GM19328 (cell line): ENCODE measurements at regions not wholly inside any gene's neighbourhood (a gene's known extent, or its start where the extent isn't known, plus 50 kb on each side); places are given as distances from the start of the nearest gene placed in this dataset.

Source experiments
- ATAC-seq: cut with Tn5 transposase; IDR thresholded peaks from one replicate; pipeline ENCODE4 v1.9.1; 2021; ENCODE audit warnings: mild to moderate bottlenecking, moderate library complexity; ENCODE audit not compliant: unreplicated experiment

DNA sequence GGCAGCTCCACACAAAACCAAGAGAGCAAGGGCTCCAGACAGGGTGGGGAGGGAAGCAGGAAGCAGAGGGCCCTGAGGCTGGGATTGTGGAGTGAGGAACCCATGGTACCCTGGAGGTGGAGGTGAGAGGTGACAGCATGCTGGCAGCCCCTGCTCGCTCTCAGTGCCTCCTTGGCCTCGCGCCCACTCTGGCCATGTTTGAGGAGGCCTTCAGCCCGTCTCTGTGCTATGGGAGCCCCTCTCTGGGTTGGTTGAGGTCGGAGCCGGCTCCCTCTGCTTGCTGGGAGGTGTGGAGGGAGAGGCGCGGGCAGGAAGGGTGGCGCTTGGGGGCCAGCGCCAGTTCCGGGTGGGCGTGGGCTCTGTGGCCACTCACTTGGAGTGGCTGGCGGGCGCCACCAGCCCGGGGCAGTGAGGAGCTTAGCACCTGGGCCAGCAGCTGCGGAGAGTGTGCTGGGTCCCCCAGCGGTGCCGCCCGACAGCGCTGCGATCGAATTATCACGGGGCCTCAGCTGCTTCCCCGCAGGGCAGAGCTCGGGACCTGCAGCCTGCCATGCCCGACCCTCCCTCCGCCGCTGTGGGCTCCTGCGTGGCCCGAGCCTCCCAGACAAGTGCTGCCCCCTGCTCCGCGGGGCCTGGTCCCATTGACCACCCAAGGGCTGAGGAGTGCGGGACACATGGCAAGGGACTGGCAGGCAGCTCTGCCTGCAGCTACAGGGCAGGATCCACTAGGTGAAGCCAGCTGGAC, 196.0 kb downstream of the DACT1 start:
- ATAC-seq = no peak

DNA sequence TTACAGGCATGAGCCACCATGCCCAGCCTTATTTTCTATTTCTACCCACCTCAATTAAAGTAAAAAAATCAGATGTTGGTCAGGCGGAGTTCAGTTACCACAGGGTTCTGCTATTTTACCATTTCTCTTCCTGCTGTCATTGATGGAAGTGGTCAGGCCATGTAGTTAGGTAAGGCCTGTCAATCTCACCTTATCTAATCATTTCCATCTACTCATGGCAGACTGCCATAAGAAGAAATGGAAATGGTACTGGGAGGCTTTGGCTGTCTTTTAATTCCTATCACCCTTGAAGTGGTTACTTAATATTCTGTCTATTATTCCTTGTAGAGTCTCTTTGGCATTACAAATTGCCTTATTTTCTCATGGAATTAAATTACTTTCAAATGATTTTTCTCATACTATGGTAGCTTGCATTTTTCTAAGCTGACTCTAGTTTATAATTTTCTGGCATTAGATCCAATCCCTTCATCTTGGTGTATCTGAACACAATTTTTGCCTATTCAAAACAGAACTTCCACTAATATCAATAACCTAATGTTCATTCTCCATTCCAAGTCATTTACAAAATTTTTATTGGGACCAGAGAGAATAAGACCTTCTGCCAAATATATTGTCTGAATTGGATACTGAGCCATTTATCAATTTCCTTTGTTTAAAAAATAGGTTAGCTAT, 198.7 kb downstream of the DACT1 start:
- no peak for ATAC-seq

DNA sequence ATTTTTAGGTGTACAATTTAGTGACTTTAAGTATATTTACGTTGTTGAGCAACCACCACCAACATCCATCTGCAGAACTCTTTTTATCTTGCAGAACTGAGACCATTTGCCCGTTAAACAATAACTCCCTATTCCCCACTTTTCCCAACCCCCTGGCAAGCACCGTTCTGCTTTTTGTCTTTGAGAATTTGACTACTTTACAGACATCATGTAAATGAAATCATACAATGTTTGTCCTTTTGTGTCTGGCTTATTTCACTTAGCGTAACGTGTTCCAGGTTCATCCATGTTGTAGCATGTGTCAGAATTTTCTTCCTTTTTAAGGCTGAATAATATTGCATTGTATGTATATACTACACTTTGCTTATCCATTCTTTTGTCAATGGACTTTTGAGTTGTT, 201.5 kb downstream of the DACT1 start:
- no peak for ATAC-seq

DNA sequence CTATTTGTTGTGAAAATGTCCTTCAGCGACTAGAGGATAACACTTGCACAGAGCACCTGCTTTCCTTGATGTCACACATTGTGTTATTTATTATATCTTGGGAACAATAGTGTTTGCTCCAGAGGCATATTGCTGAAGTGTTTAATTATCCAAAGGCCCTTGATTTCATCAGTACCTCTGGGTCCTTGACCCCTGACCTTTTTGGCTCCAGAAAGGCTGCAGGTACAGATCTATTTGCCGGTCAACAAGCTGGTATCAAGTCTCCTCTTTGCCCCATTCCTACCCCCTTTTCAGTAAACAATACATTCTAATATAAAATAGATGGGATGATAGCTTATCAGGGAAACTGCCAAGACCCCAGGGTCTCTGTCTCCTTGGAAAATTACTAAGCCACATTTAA, 206.8 kb downstream of the DACT1 start:
- no peak for ATAC-seq

DNA sequence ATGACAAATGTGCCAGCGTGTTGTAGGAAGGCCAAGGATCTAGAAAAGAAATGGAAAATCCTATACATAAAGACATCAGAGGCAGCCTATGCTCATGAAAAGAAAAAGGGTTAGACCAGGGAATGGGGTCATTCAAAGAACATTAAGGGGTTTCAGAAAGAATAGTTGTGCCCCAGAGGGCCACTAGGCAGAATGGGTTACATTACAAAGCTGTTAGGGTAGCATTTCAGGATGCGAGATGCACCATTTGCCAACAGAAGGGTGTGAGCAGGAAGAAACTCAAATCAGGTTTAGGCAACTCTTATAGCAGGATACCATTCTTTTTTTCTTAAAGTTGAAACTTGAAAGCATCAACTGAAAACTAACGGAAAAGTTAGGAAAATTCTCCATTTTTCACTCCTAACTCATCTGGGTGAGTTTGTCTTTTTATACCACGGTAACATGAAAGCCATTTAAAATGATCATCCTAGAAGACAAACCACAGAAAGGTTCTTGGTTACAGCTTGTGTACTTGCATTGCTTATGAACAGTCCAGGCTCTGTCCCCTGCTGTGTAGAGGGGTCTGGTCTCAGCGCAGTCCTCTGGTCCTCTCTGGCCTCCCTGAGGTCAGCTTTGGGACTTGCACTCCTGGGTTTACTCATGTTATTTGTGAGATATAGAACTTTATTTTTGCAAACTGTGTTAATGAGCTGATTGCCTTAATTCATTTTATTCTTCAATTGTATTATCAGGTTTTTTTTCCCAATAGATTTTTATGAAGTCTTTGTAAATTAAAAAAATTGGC, 209.1 kb downstream of the DACT1 start:
- ATAC-seq = no peak

DNA sequence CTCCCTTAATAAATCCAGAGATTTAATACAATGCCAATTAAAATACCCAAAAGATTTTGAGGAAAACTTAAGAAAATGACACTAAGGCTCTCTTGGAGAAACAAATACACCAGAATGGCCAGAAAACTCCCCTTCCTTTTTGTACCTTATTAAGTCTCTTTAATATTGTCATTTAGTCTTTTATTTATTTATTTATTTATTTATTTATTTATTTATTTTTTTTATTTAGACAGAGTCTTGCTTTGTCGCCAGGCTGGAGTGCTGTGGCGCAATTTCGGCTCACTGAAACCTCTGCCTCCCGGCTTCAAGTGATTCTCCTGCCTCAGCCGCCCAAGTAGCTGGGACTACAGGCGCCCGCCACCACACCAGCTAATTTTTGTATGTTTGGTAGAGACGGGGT, 210.6 kb downstream of the DACT1 start:
- no peak for ATAC-seq

DNA sequence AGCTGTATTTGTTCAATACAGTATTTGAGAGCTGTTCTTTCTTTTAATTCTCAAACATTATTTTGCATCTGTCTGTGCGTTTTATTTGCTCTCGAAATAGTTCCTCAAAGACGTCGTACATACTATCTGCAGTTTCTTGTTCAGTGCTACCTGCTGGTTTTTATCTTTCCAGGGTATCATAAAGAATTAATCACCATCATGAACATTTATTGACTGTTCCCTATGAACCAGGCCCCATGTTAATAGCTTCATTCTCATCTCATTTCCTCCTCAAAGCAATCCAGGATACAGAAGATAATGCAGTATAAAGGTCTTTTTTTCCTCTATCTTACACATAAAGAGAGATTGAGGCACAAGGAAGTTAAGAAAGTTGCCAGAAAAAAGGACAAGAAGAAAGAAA, 211.8 kb downstream of the DACT1 start:
- ATAC-seq = no peak

DNA sequence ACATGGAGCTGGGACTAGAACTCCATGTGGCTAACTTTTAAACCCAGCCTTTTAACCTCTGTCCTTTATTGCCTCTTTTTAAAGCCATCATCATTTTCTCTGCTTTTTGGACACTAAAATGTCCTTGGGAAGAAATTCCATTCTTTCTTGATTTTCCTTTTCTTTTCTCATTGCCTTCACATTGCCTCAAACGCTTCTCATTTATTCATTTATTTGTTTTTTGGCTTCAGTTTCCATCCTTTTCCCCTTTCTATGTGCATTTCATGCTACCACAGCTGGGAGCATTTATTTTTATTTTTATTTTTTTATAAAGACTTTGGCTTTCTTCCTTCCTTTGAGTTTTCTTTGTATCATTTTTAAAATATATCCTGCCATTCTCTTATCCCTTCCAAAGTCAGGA, 212.2 kb downstream of the DACT1 start:
- no peak for ATAC-seq

DNA sequence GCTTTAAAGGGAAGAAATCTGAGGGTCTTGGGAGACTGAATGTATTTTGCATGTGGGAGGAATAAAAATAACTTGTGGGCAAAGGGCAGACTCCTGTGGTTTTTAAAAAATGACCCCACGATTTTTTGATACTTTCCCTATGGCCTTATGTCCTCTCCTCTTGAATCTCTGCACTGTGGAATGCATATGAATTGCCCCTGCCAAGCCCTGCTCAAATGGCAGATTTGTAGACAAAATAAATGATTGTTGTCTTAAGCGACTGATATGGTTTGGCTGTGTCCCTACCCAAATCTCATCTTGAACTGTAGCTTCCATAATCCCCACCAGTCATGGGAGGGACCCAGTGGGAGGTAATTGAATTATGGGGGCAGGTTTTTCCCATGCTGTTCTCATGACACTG, 223.8 kb downstream of the DACT1 start:
- ATAC-seq = no peak

DNA sequence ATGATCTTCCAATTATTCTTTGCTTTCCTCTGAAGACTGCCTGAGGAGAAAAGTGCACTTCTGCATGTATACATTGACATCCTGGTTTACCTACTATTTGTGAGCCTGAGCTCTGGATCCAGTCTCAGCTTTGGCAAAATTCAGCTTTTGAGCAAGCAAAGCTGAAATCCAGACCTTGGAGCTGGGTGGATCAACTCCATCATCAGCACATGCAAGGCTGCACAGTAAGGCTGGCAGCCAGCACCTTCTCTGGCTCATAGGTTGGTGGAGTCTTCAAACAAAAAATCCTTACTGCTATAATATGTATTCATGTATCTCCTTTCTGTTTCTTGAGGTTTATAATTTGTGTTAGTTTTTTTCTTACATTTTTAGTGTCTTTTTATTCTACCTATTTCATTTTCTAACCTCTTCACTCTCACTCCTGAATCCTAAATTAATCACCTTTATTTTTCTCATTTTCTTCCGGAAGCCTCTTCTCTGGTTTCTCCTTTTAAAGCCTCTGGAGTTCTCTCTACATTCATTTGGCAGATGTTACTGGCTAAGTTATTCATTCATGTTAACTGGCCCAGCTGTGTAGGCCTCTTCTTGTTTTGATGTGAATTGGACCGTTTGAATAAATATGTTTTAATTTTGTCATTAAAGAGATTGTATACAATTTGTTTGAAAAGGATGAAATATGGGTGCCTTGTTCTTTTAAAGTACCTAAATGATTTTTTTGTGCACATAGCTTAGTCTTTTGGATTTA, 224.8 kb downstream of the DACT1 start:
- no peak for ATAC-seq

DNA sequence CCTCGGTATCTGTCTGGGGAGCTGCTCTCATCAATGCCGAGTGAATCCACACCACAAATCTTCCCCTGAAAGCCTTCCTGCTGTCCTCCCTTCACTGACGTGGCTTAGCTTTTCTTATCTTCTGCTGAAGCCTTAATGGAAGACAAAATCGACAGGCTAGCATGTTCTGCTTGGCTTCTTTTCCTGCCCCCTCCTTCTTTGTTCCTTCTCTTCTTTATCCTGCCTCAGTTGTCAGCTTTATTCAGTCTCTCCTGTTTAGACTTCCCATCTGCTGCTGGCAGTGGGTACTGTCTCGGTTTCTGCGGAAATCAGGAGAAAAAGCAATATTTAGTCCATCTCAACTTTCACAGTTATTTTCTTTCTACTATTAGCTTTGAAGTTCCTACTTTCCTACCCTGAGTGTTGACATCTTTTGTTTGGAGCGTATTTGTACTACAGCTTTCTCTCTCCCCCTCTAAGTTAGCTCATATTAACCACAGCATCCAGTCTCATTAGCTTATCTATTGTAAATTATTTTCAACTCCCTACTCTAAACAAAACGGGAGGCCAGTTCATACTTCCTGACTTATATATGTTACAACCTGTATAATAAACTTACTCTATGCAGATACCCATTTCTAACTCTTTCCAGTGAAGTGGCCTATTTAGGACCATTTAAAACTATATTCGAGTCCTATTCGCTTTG, 226.0 kb downstream of the DACT1 start:
- ATAC-seq = no peak

DNA sequence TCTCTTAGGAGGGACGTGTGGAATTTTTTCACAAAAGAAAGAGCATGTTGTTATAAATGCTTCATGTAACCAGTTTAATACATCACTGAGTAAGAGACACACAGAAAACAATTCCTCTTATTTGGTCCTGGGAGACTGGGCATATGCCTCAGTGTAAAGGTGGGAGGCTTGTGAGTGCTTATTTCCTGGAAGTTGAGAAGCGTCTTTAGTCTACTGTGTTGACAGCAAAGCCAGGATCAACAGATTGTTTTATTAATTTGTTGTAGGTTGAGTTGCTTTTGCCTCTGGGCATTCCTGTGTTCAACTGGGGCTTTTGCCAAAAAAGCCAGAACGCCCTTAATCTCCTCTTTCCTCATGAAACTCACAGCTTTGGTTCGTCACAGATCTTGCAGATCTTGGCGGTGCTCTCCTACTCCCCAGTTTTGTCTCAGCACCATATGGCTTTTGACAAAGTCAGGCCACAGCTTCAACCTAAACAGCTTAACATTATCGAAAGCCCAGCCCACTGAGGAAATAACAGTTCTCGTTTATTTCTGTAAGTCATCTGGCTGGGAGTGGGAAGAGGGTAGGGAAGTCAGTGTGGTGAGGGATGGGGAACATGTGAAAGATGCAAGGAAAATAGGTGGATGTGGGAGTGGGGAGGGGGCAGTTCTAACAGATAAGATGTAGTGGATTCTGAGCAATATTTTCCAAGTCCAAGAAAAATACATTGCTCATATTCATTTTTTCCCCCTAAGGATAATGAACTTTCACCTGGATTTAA, 227.2 kb downstream of the DACT1 start:
- ATAC-seq = no peak

DNA sequence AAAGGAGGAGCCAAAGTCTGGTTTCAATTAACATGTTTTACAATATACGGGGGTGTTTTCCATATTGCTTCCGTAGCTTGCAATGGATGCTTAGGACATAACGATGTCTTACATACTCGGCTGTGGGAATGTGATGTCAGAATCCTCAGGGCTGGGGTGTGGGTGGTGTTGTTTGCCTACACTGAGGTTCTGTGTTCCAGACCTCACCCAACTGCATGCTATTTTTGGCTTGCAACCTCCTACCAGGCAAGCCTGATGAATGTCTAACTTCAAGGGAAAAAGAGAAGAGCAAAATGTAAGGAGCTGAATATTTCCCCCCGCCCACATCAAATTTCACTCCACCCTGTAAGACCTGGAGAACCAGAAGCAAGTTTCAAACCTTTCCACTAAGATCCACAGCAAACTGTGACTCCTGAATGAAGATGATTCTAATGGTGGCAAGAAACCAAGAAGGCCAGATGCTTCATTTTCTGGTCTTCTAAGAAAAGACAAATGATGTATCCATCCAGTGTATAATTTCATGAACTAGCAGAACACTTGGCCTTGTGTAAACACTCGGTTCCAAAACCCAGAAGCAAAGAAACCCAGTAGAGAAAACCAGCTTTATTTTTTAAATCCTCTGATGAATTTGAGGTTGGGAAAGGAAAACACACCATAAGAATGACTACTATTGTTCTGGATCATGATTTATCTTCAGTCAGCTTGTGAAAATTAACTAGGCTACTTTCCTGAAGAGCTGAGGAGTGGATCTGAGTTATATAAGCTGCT, 227.9 kb downstream of the DACT1 start:
- no peak for ATAC-seq

DNA sequence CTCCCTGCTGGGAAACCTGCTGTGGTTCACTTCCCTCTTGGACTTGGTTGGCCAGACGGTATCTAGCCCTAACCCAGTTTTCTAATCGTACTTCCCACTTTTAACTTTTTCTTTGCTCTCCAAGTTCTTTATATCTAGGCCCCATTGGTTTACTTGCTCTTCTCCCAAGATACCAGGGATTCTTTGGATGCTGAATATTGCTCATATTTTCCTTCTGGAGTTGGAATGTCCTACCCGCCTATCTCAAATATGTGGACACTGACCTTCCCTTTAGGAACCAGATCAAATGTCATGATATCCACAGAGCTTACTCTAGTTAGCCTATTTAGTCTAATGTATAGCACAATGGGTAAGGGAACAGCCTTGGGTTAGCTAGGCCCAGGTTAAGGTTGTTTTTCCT, 228.6 kb downstream of the DACT1 start:
- ATAC-seq = no peak

DNA sequence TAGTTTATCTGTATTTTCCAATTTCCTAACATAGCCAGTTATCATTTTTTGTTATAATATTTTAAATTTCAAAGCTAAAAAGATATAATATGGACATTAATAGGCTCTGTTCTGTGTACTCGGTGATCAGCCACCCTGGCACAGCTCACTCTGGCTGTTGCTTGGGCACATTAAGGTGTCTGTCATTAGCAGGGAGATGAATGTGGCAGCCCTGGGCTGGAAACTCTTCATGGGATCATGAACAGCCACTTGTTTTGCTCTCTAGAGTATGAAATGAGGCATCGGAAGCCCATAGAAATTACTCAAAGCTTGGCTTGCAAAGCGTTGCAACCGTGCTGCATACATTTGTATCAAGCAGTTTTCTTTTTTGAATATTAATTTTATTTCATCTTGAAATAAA, 233.2 kb downstream of the DACT1 start:
- no peak for ATAC-seq

DNA sequence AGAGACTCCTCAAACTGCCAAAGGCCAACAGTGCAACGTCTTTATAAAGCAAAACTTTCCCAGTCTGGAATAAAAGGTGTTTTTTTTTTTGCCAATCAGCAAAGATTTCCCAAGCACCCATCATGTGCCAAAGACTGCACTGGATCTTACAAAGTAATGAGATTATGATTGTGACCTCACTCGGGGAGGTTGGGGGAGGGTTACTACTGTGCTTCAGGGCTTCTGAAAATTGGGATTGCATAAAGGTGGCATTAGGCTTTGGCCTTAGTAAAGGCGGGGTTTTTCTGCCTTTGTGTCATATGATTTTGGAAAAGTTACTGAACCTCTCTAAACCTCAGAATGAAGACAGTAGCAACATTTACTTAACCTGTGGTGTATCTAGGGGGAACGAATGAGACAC, 233.8 kb downstream of the DACT1 start:
- no peak for ATAC-seq

DNA sequence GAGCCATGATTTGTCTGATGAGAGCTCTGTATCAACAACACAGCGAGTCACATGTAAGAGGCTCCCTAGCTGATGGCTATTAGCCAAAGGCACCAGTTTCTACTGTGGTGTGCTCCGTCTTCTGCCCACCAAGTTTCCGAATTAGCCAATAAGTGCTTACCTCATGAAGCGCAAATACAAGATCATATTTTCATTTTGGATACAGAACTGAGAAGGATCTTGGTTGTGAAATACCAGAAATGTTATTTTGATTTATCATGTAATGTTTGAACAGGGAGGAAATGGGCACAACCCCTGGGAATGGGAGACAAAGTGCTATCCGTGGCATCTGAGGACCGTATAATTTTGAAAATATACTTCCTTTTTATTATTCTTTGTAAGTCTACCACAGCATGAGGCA, 234.3 kb downstream of the DACT1 start:
- no peak for ATAC-seq

DNA sequence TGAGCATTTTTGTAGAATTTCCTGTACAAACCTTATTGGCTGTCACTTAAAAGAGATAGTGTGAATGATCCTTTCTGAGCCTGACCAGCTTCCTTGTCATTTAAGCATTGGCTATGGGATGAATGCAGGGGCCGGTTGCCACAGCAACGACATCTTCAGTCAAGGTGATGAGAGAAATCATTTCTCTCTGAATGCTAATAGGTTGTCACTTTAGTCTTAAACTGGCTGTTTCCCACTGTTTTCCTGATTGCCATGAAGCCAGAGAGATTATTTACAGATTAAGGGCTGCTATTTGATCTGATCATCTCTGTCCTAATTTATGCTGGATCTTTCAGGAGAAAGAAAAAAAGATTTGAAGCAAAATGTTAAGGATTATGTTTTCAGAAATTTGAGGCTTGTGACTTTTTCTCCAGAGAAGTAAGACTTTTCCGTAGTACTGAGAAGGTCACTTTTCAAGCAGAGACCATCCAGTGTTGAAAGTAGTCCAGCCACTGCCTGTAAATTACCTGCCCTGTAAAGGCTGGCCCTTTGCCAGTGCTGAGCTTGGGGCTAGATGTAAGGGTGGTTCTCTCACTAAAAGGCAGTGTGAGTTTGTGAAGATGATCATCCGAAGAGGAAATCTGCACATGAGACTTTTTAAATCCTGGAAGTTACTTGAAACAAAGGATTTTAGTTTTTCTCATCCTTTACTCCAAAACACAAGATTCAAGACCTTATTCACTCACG, 235.6 kb downstream of the DACT1 start:
- no peak for ATAC-seq

DNA sequence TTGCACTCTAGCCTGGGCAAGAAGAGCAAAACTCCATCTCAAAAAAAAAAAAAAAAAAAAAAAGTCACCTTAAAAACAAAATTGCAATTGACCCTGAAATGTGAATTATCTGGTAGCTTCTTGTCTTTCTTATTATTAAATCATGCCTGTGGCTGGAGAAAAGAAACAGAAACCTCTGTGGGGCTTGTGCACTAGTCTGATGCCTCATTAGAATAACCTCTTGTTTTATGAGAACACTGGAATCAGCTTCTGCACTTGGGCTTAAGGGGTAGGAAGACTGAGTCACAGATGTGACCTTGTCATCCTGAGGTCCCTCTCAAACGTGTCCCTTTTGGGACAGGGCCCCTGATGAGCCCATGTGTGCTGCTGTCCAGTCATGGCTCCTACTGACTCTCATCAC, 237.9 kb downstream of the DACT1 start:
- ATAC-seq = no peak
